ENCODE measurements at regions not wholly inside any gene's neighbourhood (a gene's known extent, or its start where the extent isn't known, plus 50 kb on each side); places are given as distances from the start of the nearest gene placed in this dataset.

- TF ChIP-seq POLR2A (IDR thresholded peaks at IDR 0.05; ENCODE audit: low read length) (no peak), CTCF (IDR thresholded peaks at IDR 0.05) (no peak), PBX3 (IDR thresholded peaks at IDR 0.05) (no peak), USF2 (IDR thresholded peaks at IDR 0.05) (no peak), EP300 (IDR thresholded peaks at IDR 0.05) (no peak), JUN (IDR thresholded peaks at IDR 0.05) (no peak), BCL3 (IDR thresholded peaks at IDR 0.05) (no peak), ESRRA (IDR thresholded peaks at IDR 0.05; ENCODE audit: borderline replicate concordance, low read length) (no peak), JUNB (IDR thresholded peaks at IDR 0.05) (no peak), MAFK (IDR thresholded peaks at IDR 0.05; ENCODE audit: partially characterized antibody) (no peak), REST (IDR thresholded peaks at IDR 0.05) (no peak)
These were observed 186.5 kb upstream of the LHX5 start for GRCh38 chr12:113658006-113658655.
